IMR-90 (cell line): ENCODE measurements at regions not wholly inside any gene's neighbourhood (a gene's known extent, or its start where the extent isn't known, plus 50 kb on each side); places are given as distances from the start of the nearest gene placed in this dataset.

Source experiments
- BHLHE40 ChIP-seq: fragments of 150-350 bp; IDR thresholded peaks from 2 replicates; pipeline ENCODE4 v1.6.1; 2016; ENCODE audit warnings: mild to moderate bottlenecking, low read depth, low read length
- CHD1 ChIP-seq: IDR thresholded peaks from 2 replicates; pipeline ENCODE4 v1.6.1; 2012; ENCODE audit warnings: low read depth, low read length, improper control_type of control experiment
- FOS ChIP-seq: fragments of 150-350 bp; IDR thresholded peaks from 2 replicates; pipeline ENCODE4 v1.6.1; 2016; ENCODE audit warnings: low read depth, low read length
- MXI1 ChIP-seq: IDR thresholded peaks from 2 replicates; pipeline ENCODE4 v1.6.1; 2012; ENCODE audit warnings: low read depth, mild to moderate bottlenecking, low read length, moderate library complexity, borderline replicate concordance
- NFE2L2 ChIP-seq: fragments of 150-350 bp; IDR thresholded peaks from 2 replicates; pipeline ENCODE4 v1.6.1; 2016; ENCODE audit warnings: low read depth, mild to moderate bottlenecking, low read length
- POLR2A ChIP-seq: IDR thresholded peaks from 2 replicates; pipeline ENCODE4 v1.6.1; 2012; ENCODE audit warnings: mild to moderate bottlenecking, low read depth, low read length
- RCOR1 ChIP-seq: IDR thresholded peaks from 2 replicates; pipeline ENCODE4 v1.6.1; 2012; ENCODE audit warnings: mild to moderate bottlenecking, low read length, improper control_type of control experiment; ENCODE audit not compliant: insufficient replicate concordance
- RFX5 ChIP-seq: IDR thresholded peaks from 2 replicates; pipeline ENCODE4 v1.8.0; 2012; ENCODE audit warnings: low read depth, mild to moderate bottlenecking, low read length, moderate library complexity
- SMC3 ChIP-seq: fragments of 150-350 bp; IDR thresholded peaks from 2 replicates; pipeline ENCODE4 v1.6.1; 2016; ENCODE audit warnings: low read depth, mild to moderate bottlenecking, antibody characterized with exemption, low read length, moderate library complexity
- TF ChIP-seq, protein P1 (sequence below): conservative IDR thresholded peaks from 2 replicates; pipeline ENCODE4 v1.5.1; 2012; ENCODE audit warnings: mild to moderate bottlenecking, low read depth, low read length, improper control_type of control experiment
- TF ChIP-seq, protein P2 (sequence below): fragments of 150-350 bp; IDR thresholded peaks from 2 replicates; pipeline ENCODE4 v1.6.1; 2016; ENCODE audit warnings: low read depth, mild to moderate bottlenecking, low read length, moderate library complexity, borderline replicate concordance
- TF ChIP-seq, protein P3 (sequence below): fragments of 150-350 bp; IDR thresholded peaks from 2 replicates; pipeline ENCODE4 v1.6.1; 2017; ENCODE audit warnings: mild to moderate bottlenecking, antibody characterized with exemption, low read length, low read depth

DNA sequence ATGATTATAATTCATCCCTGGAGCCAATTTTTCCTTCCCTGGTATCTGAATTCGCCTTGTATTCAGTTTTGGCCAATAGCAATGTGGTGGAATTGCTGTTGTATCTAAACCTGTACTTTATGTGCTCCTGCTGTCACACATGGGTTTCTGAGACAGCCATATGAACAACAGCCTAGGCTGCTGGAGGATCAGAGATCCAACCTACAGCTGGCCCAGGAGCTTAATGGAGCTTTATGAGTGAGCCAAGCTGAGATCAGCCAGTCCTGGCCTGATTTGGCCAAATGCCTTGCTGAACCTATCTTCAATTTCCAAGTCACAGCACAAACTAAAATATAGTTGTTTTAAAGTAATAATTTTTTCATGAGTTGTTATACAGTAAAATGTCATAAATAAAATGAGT lies 1071.5 kb downstream of the PCDH7 start:
- no peak for TF ChIP-seq RCOR1
- TF ChIP-seq, protein P1, sequence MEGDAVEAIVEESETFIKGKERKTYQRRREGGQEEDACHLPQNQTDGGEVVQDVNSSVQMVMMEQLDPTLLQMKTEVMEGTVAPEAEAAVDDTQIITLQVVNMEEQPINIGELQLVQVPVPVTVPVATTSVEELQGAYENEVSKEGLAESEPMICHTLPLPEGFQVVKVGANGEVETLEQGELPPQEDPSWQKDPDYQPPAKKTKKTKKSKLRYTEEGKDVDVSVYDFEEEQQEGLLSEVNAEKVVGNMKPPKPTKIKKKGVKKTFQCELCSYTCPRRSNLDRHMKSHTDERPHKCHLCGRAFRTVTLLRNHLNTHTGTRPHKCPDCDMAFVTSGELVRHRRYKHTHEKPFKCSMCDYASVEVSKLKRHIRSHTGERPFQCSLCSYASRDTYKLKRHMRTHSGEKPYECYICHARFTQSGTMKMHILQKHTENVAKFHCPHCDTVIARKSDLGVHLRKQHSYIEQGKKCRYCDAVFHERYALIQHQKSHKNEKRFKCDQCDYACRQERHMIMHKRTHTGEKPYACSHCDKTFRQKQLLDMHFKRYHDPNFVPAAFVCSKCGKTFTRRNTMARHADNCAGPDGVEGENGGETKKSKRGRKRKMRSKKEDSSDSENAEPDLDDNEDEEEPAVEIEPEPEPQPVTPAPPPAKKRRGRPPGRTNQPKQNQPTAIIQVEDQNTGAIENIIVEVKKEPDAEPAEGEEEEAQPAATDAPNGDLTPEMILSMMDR = no peak
- TF ChIP-seq POLR2A = no peak
- TF ChIP-seq, protein P2, sequence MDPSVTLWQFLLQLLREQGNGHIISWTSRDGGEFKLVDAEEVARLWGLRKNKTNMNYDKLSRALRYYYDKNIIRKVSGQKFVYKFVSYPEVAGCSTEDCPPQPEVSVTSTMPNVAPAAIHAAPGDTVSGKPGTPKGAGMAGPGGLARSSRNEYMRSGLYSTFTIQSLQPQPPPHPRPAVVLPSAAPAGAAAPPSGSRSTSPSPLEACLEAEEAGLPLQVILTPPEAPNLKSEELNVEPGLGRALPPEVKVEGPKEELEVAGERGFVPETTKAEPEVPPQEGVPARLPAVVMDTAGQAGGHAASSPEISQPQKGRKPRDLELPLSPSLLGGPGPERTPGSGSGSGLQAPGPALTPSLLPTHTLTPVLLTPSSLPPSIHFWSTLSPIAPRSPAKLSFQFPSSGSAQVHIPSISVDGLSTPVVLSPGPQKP = no peak
- no peak for TF ChIP-seq SMC3
- no peak for TF ChIP-seq MXI1
- TF ChIP-seq CHD1 = no peak
- TF ChIP-seq RFX5 = no peak
- TF ChIP-seq BHLHE40 = no peak
- TF ChIP-seq, protein P3, sequence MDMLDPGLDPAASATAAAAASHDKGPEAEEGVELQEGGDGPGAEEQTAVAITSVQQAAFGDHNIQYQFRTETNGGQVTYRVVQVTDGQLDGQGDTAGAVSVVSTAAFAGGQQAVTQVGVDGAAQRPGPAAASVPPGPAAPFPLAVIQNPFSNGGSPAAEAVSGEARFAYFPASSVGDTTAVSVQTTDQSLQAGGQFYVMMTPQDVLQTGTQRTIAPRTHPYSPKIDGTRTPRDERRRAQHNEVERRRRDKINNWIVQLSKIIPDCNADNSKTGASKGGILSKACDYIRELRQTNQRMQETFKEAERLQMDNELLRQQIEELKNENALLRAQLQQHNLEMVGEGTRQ = no peak
- no peak for TF ChIP-seq FOS
- no peak for TF ChIP-seq NFE2L2
